ENCODE measurements at regions not wholly inside any gene's neighbourhood (a gene's known extent, or its start where the extent isn't known, plus 50 kb on each side); places are given as distances from the start of the nearest gene placed in this dataset.

GRCh38 chr14:97544571-97544970, 747.4 kb downstream of the VRK1 start:
- H3K4me3 ChIP-seq (ENCODE audit: low read length), result no peak overlapping the region
- 25% methylated on average over 2 of the region's 4 CpGs for WGBS (ENCODE audit: insufficient coverage)
- Mint-ChIP-seq H3K9me3 (no peaks in the 10 kb centered on the region), H3K36me3 (no peaks in the 10 kb centered on the region), H3K27me3 (ENCODE audit: low read depth in 2 of 2) (peaks cover 4 to 12% of the 10 kb centered on the region in 2 donors), H3K4me3 (peak overlapping the region; percentile 47), H3K27ac (peak overlapping the region in 1 of 2 donors; percentile 81), H3K4me1 (peaks cover 25 to 27% of the 10 kb centered on the region in 2 donors)
- no peaks in the 10 kb centered on the region for H3K36me3 ChIP-seq (ENCODE audit: control insufficient read depth, insufficient read depth, low read length)
- H3K4me1 ChIP-seq (ENCODE audit: control insufficient read depth, insufficient read depth, low read length), result peaks cover 6% of the 10 kb centered on the region
- H3K27me3 ChIP-seq (ENCODE audit: control insufficient read depth, insufficient read depth, low read length), result no peaks in the 10 kb centered on the region
- H3K9me3 ChIP-seq (ENCODE audit: control insufficient read depth, insufficient read depth, low read length), result no peaks in the 10 kb centered on the region
- no peak overlapping the region for H3K27ac ChIP-seq (ENCODE audit: low read length)
- intact Hi-C loops (cut with micrococcal nuclease), result no loop called here
- DNase-seq, result no peak
- no peak for ATAC-seq
- TF ChIP-seq CTCF (IDR thresholded peaks at IDR 0.05), result no peak

GRCh38 chr14:97546491-97547230, 749.5 kb downstream of the VRK1 start:
- Histone ChIP-seq H3K4me3 (ENCODE audit: low read length) (no peak overlapping the region), H3K27me3 (ENCODE audit: control insufficient read depth, insufficient read depth, low read length) (no peaks in the 10 kb centered on the region), H3K27ac (ENCODE audit: low read length) (no peak overlapping the region), H3K9me3 (ENCODE audit: control insufficient read depth, insufficient read depth, low read length) (no peaks in the 10 kb centered on the region), H3K4me1 (ENCODE audit: control insufficient read depth, insufficient read depth, low read length) (peaks cover 6% of the 10 kb centered on the region), H3K36me3 (ENCODE audit: control insufficient read depth, insufficient read depth, low read length) (no peaks in the 10 kb centered on the region)
- intact Hi-C loops (cut with micrococcal nuclease), result no loop called here
- ATAC-seq, result no peak
- WGBS (ENCODE audit: insufficient coverage), result 96% methylated on average over 20 of the region's 20 CpGs
- no peaks in the 10 kb centered on the region for H3K9me3 Mint-ChIP-seq
- H3K36me3 Mint-ChIP-seq, result no peaks in the 10 kb centered on the region
- H3K27ac Mint-ChIP-seq, result no peak overlapping the region
- TF ChIP-seq CTCF (IDR thresholded peaks at IDR 0.05), result no peak
- H3K4me1 Mint-ChIP-seq, result peaks cover 22 to 23% of the 10 kb centered on the region in 2 donors
- H3K4me3 Mint-ChIP-seq, result no peak overlapping the region
- H3K27me3 Mint-ChIP-seq (ENCODE audit: low read depth in 2 of 2), result no peaks in the 10 kb centered on the region
- DNase-seq, result no peak

- Histone ChIP-seq H3K9me3 (ENCODE audit: control insufficient read depth, insufficient read depth, low read length) (no peaks in the 10 kb centered on the region), H3K27me3 (ENCODE audit: control insufficient read depth, insufficient read depth, low read length) (no peaks in the 10 kb centered on the region), H3K36me3 (ENCODE audit: control insufficient read depth, insufficient read depth, low read length) (no peaks in the 10 kb centered on the region), H3K4me3 (ENCODE audit: low read length) (no peak overlapping the region), H3K27ac (ENCODE audit: low read length) (no peak overlapping the region), H3K4me1 (ENCODE audit: control insufficient read depth, insufficient read depth, low read length) (no peaks in the 10 kb centered on the region)
- DNase-seq (no peak), ATAC-seq (no peak)
- peaks cover 0 to 9% of the 10 kb centered on the region in 2 donors for H3K4me1 Mint-ChIP-seq
- H3K27me3 Mint-ChIP-seq (ENCODE audit: low read depth in 2 of 2), result peaks cover 0 to 7% of the 10 kb centered on the region in 2 donors
- TF ChIP-seq CTCF (IDR thresholded peaks at IDR 0.05), result no peak
- 91% methylated on average over 3 of the region's 3 CpGs for WGBS (ENCODE audit: insufficient coverage)
- no peak overlapping the region for H3K4me3 Mint-ChIP-seq
- no peak overlapping the region for H3K27ac Mint-ChIP-seq
- H3K36me3 Mint-ChIP-seq, result no peaks in the 10 kb centered on the region
- intact Hi-C loops (cut with micrococcal nuclease), result no loop called here
- no peaks in the 10 kb centered on the region for H3K9me3 Mint-ChIP-seq
These were observed 753.3 kb downstream of the VRK1 start for GRCh38 chr14:97550463-97550862.

GRCh38 chr14:97554597-97554996, 757.4 kb downstream of the VRK1 start:
- ATAC-seq (no peak), DNase-seq (no peak)
- H3K4me3 Mint-ChIP-seq, result no peak overlapping the region
- H3K4me1 Mint-ChIP-seq, result peaks cover 0 to 5% of the 10 kb centered on the region in 2 donors
- TF ChIP-seq CTCF (IDR thresholded peaks at IDR 0.05), result no peak
- no peaks in the 10 kb centered on the region for H3K36me3 ChIP-seq (ENCODE audit: control insufficient read depth, insufficient read depth, low read length)
- WGBS (ENCODE audit: insufficient coverage), result 81% methylated on average over 4 of the region's 4 CpGs
- peaks cover 8% of the 10 kb centered on the region for H3K36me3 Mint-ChIP-seq
- no peak overlapping the region for H3K27ac ChIP-seq (ENCODE audit: low read length)
- H3K27me3 ChIP-seq (ENCODE audit: control insufficient read depth, insufficient read depth, low read length), result no peaks in the 10 kb centered on the region
- H3K27me3 Mint-ChIP-seq (ENCODE audit: low read depth in 2 of 2), result peaks cover 8 to 14% of the 10 kb centered on the region in 2 donors
- no peaks in the 10 kb centered on the region for H3K4me1 ChIP-seq (ENCODE audit: control insufficient read depth, insufficient read depth, low read length)
- peaks cover 2 to 5% of the 10 kb centered on the region in 2 donors for H3K9me3 Mint-ChIP-seq
- H3K27ac Mint-ChIP-seq, result no peak overlapping the region
- intact Hi-C loops (cut with micrococcal nuclease), result no loop called here
- no peaks in the 10 kb centered on the region for H3K9me3 ChIP-seq (ENCODE audit: control insufficient read depth, insufficient read depth, low read length)
- no peak overlapping the region for H3K4me3 ChIP-seq (ENCODE audit: low read length)
